ENCODE measurements at regions not wholly inside any gene's neighbourhood (a gene's known extent, or its start where the extent isn't known, plus 50 kb on each side); places are given as distances from the start of the nearest gene placed in this dataset.

- TF ChIP-seq ZNF530 (tag by site-specific recombination; IDR thresholded peaks at IDR 0.05; ENCODE audit: low read depth) (no peak), CTCF (tag by site-specific recombination; IDR thresholded peaks at IDR 0.05) (no peak), ZNF354C (tag by site-specific recombination; IDR thresholded peaks at IDR 0.05; ENCODE audit: borderline replicate concordance, low read depth) (no peak), YY1 (tag by site-specific recombination; IDR thresholded peaks at IDR 0.05) (no peak), ZNF19 (tag by site-specific recombination; IDR thresholded peaks at IDR 0.05; ENCODE audit: low read depth) (no peak), ZNF830 (tag by site-specific recombination; IDR thresholded peaks at IDR 0.05; ENCODE audit: low read depth) (no peak), SP2 (tag by site-specific recombination; IDR thresholded peaks at IDR 0.05) (no peak), HOXD13 (CRISPR knock-in tag; IDR thresholded peaks at IDR 0.05; ENCODE audit: borderline replicate concordance) (no peak)
- TF ChIP-seq, protein P1, sequence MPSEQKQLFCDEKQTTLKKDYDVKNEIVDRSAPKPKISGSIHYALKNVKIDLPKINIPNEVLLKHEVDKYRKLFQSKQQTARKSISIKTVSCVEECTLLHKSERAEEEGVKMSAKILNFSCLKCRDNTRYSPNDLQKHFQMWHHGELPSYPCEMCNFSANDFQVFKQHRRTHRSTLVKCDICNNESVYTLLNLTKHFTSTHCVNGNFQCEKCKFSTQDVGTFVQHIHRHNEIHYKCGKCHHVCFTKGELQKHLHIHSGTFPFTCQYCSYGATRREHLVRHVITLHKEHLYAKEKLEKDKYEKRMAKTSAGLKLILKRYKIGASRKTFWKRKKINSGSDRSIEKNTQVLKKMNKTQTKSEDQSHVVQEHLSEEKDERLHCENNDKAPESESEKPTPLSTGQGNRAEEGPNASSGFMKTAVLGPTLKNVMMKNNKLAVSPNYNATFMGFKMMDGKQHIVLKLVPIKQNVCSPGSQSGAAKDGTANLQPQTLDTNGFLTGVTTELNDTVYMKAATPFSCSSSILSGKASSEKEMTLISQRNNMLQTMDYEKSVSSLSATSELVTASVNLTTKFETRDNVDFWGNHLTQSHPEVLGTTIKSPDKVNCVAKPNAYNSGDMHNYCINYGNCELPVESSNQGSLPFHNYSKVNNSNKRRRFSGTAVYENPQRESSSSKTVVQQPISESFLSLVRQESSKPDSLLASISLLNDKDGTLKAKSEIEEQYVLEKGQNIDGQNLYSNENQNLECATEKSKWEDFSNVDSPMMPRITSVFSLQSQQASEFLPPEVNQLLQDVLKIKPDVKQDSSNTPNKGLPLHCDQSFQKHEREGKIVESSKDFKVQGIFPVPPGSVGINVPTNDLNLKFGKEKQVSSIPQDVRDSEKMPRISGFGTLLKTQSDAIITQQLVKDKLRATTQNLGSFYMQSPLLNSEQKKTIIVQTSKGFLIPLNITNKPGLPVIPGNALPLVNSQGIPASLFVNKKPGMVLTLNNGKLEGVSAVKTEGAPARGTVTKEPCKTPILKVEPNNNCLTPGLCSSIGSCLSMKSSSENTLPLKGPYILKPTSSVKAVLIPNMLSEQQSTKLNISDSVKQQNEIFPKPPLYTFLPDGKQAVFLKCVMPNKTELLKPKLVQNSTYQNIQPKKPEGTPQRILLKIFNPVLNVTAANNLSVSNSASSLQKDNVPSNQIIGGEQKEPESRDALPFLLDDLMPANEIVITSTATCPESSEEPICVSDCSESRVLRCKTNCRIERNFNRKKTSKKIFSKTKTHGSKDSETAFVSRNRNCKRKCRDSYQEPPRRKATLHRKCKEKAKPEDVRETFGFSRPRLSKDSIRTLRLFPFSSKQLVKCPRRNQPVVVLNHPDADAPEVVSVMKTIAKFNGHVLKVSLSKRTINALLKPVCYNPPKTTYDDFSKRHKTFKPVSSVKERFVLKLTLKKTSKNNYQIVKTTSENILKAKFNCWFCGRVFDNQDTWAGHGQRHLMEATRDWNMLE (tag by site-specific recombination; conservative IDR thresholded peaks at IDR 0.05; ENCODE audit: low read depth), result no peak
- TF ChIP-seq, protein P2, sequence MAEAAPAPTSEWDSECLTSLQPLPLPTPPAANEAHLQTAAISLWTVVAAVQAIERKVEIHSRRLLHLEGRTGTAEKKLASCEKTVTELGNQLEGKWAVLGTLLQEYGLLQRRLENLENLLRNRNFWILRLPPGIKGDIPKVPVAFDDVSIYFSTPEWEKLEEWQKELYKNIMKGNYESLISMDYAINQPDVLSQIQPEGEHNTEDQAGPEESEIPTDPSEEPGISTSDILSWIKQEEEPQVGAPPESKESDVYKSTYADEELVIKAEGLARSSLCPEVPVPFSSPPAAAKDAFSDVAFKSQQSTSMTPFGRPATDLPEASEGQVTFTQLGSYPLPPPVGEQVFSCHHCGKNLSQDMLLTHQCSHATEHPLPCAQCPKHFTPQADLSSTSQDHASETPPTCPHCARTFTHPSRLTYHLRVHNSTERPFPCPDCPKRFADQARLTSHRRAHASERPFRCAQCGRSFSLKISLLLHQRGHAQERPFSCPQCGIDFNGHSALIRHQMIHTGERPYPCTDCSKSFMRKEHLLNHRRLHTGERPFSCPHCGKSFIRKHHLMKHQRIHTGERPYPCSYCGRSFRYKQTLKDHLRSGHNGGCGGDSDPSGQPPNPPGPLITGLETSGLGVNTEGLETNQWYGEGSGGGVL (tag by site-specific recombination; IDR thresholded peaks at IDR 0.05), result no peak
These were observed 856.9 kb downstream of the EPHA3 start for GRCh38 chr3:89964347-89964746.

Data from HEK293 (cell line).